HL-60 (cell line): ENCODE measurements at regions not wholly inside any gene's neighbourhood (a gene's known extent, or its start where the extent isn't known, plus 50 kb on each side); places are given as distances from the start of the nearest gene placed in this dataset.

Experiments
- DNase-seq, 2 experiments: peaks; one replicate each; pipeline ENCODE4 v3.0.0-alpha.2; 2010 to 2020; ENCODE audit warnings: low read depth in 1 of 2, low spot score in 1 of 2
- H3K27ac ChIP-seq: fragments of 250-450 bp; sonication (Bioruptor Pico); replicated peaks from 2 replicates; pipeline ENCODE4 v1.5.1; 2020; ENCODE audit warnings: mild to moderate bottlenecking, moderate library complexity
- H3K27me3 ChIP-seq: fragments of 250-450 bp; sonication (Bioruptor Pico); 2 replicates; pipeline ENCODE4 v1.5.1; 2021; ENCODE audit warnings: mild to moderate bottlenecking, moderate library complexity; ENCODE audit not compliant: insufficient read depth, poor library complexity, severe bottlenecking
- H3K4me3 ChIP-seq: replicated peaks from 2 replicates; pipeline ENCODE4 v1.5.1; 2011; ENCODE audit warnings: mild to moderate bottlenecking, control low read depth, low read length; ENCODE audit not compliant: insufficient read depth
- GABPA ChIP-seq: IDR thresholded peaks from 2 replicates; pipeline ENCODE4 v1.6.1; 2012; ENCODE audit warnings: low read depth
- POLR2AphosphoS5 ChIP-seq: IDR thresholded peaks from 2 replicates; pipeline ENCODE4 v1.6.1; 2012; ENCODE audit warnings: low read depth
- REST ChIP-seq: IDR thresholded peaks from 2 replicates; pipeline ENCODE4 v1.6.1; 2012; ENCODE audit warnings: low read depth; ENCODE audit not compliant: insufficient replicate concordance
- SPI1 ChIP-seq: IDR thresholded peaks from 2 replicates; pipeline ENCODE4 v1.6.1; 2012; ENCODE audit warnings: low read depth, mild to moderate bottlenecking, borderline replicate concordance
- TF ChIP-seq, protein P1 (sequence below): IDR thresholded peaks from one replicate; pipeline ENCODE4 v1.5.1; 2011; ENCODE audit warnings: low read length, control low read depth, inconsistent platforms; ENCODE audit not compliant: insufficient read depth

- Histone ChIP-seq H3K27ac (no peak overlapping the region), H3K27me3 (no peaks in the 10 kb centered on the region), H3K4me3 (no peak overlapping the region)
- TF ChIP-seq REST (no peak), POLR2AphosphoS5 (no peak), SPI1 (no peak), GABPA (no peak)
- TF ChIP-seq, protein P1, sequence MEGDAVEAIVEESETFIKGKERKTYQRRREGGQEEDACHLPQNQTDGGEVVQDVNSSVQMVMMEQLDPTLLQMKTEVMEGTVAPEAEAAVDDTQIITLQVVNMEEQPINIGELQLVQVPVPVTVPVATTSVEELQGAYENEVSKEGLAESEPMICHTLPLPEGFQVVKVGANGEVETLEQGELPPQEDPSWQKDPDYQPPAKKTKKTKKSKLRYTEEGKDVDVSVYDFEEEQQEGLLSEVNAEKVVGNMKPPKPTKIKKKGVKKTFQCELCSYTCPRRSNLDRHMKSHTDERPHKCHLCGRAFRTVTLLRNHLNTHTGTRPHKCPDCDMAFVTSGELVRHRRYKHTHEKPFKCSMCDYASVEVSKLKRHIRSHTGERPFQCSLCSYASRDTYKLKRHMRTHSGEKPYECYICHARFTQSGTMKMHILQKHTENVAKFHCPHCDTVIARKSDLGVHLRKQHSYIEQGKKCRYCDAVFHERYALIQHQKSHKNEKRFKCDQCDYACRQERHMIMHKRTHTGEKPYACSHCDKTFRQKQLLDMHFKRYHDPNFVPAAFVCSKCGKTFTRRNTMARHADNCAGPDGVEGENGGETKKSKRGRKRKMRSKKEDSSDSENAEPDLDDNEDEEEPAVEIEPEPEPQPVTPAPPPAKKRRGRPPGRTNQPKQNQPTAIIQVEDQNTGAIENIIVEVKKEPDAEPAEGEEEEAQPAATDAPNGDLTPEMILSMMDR, result no peak
- DNase-seq, result no peak
Measured at GRCh38 chr20:59520814-59521213, 83.5 kb upstream of the PHACTR3 start.

DNA sequence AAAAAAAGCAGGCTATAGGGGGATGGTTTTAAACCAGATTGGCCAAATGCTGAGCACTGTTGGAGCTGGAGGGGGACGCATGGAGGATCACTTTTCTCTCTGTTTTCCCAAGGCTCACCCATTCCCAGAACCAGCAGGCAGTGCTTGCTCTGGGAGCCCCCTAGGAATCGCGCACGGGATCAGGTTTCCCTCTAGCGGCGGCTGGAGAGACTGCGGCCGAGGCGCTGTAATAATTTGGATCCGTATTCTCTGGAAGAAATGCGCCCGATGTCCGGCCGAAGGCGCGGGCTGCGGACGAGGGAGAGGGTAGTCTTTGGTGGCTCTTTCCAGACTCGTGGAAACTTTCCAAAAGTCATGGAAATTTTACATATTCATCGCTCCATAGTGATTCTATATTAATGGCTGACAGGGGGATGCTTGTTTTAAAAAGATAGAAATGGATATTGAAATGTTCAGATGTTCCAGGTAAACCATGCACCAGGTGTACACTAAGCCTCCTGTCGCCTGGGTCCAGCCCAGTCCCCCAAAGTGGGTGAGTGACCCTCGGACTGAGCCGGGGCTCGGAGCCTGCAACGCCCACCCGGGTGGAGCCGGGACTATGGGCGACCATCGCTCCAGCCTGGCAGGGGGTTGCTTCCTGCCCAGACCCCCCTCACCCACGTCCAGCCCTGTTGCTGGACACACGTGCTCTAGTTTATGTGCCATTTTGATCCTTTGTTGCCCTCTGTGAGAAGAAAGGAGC lies 78.7 kb upstream of the PHACTR3 start:
- no peak overlapping the region for H3K4me3 ChIP-seq
- TF ChIP-seq POLR2AphosphoS5, result no peak
- TF ChIP-seq, protein P1, result peak; percentile 84
- no peak for TF ChIP-seq GABPA
- TF ChIP-seq SPI1, result no peak
- TF ChIP-seq REST, result no peak
- peak; percentile 4 to 28 for DNase-seq

GRCh38 chr20:59526242-59527225 lies 77.8 kb upstream of the PHACTR3 start:
- Histone ChIP-seq H3K27ac (no peak overlapping the region), H3K27me3 (peaks cover 5% of the 10 kb centered on the region), H3K4me3 (no peak overlapping the region)
- no peak for DNase-seq
- TF ChIP-seq GABPA (no peak), SPI1 (no peak), REST (no peak), POLR2AphosphoS5 (no peak)
- TF ChIP-seq, protein P1, result no peak

More for the DNA sequence above, 78.7 kb upstream of the PHACTR3 start:
- peaks cover 5% of the 10 kb centered on the region for H3K27me3 ChIP-seq
- H3K27ac ChIP-seq, result no peak overlapping the region
